Kidney (tissue), 13 donors: ENCODE measurements at regions not wholly inside any gene's neighbourhood (a gene's known extent, or its start where the extent isn't known, plus 50 kb on each side); places are given as distances from the start of the nearest gene placed in this dataset.

Experiments
- DNase-seq, 5 donors: peaks; one replicate each; pipeline ENCODE4 v3.0.0-alpha.2; 2013 to 2020
- FAIRE-seq: peaks from 2 replicates; lab custom pipeline; 2012; peaks lifted over from hg19 to GRCh38; lab: Jason Lieb, UNC
- H3K27ac ChIP-seq, 2 donors: one replicate each; pipeline ENCODE4 v1.7.0; 2013; ENCODE audit warnings: low read depth in 2 of 2, low read length in 2 of 2, inconsistent platforms in 1 of 2
- H3K27me3 ChIP-seq: one replicate; pipeline ENCODE4 v1.7.1; 2013; ENCODE audit warnings: low read length, inconsistent platforms; ENCODE audit not compliant: control insufficient read depth, insufficient read depth
- H3K36me3 ChIP-seq, 3 donors: one replicate each; pipeline versions ENCODE4 v1.7.0 to v1.7.1; 2013; ENCODE audit warnings: low read length in 3 of 3, control low read depth in 1 of 3, inconsistent platforms in 1 of 3; ENCODE audit not compliant: insufficient read depth in 3 of 3, control insufficient read depth in 2 of 3
- H3K4me1 ChIP-seq, 3 donors: one replicate each; pipeline versions ENCODE4 v1.7.0 to v1.7.1; 2013; ENCODE audit warnings: low read length in 3 of 3, inconsistent platforms in 1 of 3, low read depth in 1 of 3; ENCODE audit not compliant: control insufficient read depth in 2 of 3, insufficient read depth in 2 of 3
- H3K4me3 ChIP-seq, 3 donors: one replicate each; pipeline versions ENCODE4 v1.7.0 to v1.8.1; 2013; ENCODE audit warnings: low read length in 3 of 3, control low read depth in 1 of 3, inconsistent platforms in 1 of 3
- H3K9ac ChIP-seq, 3 donors: one replicate each; pipeline versions ENCODE4 v1.7.0 to v1.7.1; 2013; ENCODE audit warnings: low read length in 3 of 3, control low read depth in 1 of 3, inconsistent platforms in 1 of 3
- H3K9me3 ChIP-seq, 3 donors: one replicate each; pipeline versions ENCODE4 v1.7.0 to v1.7.1; 2013; ENCODE audit warnings: low read length in 3 of 3, control low read depth in 1 of 3, inconsistent platforms in 1 of 3; ENCODE audit not compliant: control insufficient read depth in 2 of 3, insufficient read depth in 1 of 3
- intact Hi-C: fragments of 100-400 bp; cut with DNase I; formaldehyde crosslinking; loops from one replicate; pipeline ENCODE4 v1.11.1; 2022
- TF ChIP-seq, protein P1 (sequence below): IDR thresholded peaks from 3 replicates; pipeline ENCODE4 v1.5.1; 2012; ENCODE audit warnings: mild to moderate bottlenecking, moderate library complexity, borderline replicate concordance; ENCODE audit not compliant: insufficient read depth; ENCODE audit errors: extremely low read depth
- donor health status: control.
- donor health status: control.
- donor health status: control.
- donor health status: control.
- donor health status: control.
- donor health status: DM: yes; HTN: yes; CAD: no.
- donor health status: Normal renal cell carcinoma (clear cell type).

DNA sequence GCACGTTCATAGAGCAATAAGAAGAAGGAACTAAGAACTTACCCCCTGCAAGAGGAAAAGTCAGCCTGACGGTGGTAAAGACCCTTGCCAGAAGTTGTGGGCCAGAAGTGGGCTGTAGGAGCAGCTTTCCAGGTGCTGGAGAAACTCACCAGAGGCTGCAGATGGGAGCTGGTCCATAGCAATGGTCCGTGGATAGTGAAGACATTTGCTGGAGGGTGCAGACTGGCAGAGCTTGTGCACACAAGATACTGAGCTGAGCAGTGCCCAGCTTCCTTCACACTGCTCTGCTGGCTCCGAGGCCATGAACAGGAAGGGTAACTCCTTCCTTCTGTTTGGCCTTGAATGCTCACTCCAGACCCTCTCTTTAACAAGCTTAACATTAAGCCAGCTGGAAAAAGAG, 149.8 kb upstream of the BNIP2 start:
- H3K27ac ChIP-seq = no peak overlapping the region
- H3K4me1 ChIP-seq = no peaks in the 10 kb centered on the region
- DNase-seq = peak in 1 of 5 donors; percentile 41
- H3K9me3 ChIP-seq = no peaks in the 10 kb centered on the region
- TF ChIP-seq, protein P1, sequence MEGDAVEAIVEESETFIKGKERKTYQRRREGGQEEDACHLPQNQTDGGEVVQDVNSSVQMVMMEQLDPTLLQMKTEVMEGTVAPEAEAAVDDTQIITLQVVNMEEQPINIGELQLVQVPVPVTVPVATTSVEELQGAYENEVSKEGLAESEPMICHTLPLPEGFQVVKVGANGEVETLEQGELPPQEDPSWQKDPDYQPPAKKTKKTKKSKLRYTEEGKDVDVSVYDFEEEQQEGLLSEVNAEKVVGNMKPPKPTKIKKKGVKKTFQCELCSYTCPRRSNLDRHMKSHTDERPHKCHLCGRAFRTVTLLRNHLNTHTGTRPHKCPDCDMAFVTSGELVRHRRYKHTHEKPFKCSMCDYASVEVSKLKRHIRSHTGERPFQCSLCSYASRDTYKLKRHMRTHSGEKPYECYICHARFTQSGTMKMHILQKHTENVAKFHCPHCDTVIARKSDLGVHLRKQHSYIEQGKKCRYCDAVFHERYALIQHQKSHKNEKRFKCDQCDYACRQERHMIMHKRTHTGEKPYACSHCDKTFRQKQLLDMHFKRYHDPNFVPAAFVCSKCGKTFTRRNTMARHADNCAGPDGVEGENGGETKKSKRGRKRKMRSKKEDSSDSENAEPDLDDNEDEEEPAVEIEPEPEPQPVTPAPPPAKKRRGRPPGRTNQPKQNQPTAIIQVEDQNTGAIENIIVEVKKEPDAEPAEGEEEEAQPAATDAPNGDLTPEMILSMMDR = no peak
- no peaks in the 10 kb centered on the region for H3K27me3 ChIP-seq
- no peak for FAIRE-seq
- H3K4me3 ChIP-seq = no peak overlapping the region
- H3K36me3 ChIP-seq = no peaks in the 10 kb centered on the region
- no peak overlapping the region for H3K9ac ChIP-seq
- intact Hi-C loops = no loop called here

DNA sequence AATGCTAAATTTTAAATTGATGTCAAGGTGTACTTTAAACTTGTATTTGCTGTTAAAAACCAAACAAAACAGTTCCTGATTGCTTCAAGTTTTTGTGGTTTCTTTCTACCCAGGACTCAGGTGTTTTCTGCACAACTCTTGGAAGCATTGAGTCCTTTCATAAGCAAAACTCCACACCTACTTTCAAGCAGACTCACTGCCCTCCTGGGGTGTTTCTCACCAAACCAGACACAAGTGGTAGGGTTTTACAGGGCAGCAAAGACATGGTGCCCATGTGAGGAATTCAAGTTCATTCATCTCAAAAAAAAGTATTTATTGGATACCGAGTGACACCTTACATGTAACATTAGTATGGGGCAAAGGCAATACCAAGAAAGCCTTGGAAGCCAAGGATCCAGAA, 146.7 kb upstream of the BNIP2 start:
- no peak for FAIRE-seq
- Histone ChIP-seq H3K4me3 (no peak overlapping the region), H3K27ac (no peak overlapping the region), H3K4me1 (no peaks in the 10 kb centered on the region), H3K9me3 (no peaks in the 10 kb centered on the region), H3K9ac (no peak overlapping the region), H3K36me3 (no peaks in the 10 kb centered on the region), H3K27me3 (no peaks in the 10 kb centered on the region)
- TF ChIP-seq, protein P1 = no peak
- intact Hi-C loops = no loop called here
- DNase-seq = no peak

DNA sequence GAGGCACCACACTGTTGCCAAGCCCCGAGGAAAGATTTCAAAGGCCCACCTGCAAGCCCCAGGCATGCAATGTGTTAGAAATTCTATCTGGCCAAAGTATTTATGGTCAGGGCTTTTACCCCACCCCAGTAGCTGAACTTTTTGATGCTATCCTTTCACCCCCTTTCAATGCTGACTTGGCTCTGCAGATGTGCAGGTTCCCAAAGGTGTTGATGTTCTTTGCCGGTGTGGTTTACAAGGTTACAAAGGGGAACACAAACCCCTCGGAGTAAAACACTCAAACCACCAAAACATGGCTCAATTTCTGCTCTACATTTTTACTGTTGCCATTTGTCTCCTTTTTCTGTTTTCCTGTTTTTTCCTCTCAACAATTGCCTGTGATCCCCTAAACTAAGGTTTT, 145.4 kb upstream of the BNIP2 start:
- intact Hi-C loops = no loop called here
- Histone ChIP-seq H3K36me3 (no peaks in the 10 kb centered on the region), H3K4me1 (no peaks in the 10 kb centered on the region), H3K27ac (no peak overlapping the region), H3K9ac (no peak overlapping the region), H3K27me3 (no peaks in the 10 kb centered on the region), H3K4me3 (no peak overlapping the region), H3K9me3 (no peaks in the 10 kb centered on the region)
- no peak for DNase-seq
- FAIRE-seq = no peak
- TF ChIP-seq, protein P1 = no peak

DNA sequence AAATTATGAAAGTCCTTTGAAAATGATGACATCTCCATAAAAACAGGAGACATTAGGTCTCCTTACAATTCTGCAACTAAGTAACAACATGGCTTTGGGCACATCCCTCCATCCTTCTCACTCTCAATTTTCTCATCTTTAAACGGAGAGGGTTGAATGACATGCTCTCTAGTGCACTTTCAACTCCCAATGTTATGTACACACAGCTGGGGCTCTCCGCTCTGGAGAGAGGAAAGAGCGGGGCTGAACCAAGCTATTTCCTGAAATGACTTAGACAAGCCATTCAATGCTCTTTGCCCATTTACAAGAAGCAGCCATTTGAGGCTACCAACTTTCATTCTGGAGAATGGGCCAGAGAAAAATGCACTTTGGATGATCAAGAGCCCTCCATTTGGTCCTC, 144.2 kb upstream of the BNIP2 start:
- H3K9me3 ChIP-seq = no peaks in the 10 kb centered on the region
- H3K4me1 ChIP-seq = no peaks in the 10 kb centered on the region
- FAIRE-seq (no peak), DNase-seq (no peak)
- H3K36me3 ChIP-seq = no peaks in the 10 kb centered on the region
- H3K9ac ChIP-seq = no peak overlapping the region
- no peak overlapping the region for H3K27ac ChIP-seq
- no peak overlapping the region for H3K4me3 ChIP-seq
- no peaks in the 10 kb centered on the region for H3K27me3 ChIP-seq
- TF ChIP-seq, protein P1 = no peak
- intact Hi-C loops = no loop called here
